ENCODE measurements at regions not wholly inside any gene's neighbourhood (a gene's known extent, or its start where the extent isn't known, plus 50 kb on each side); places are given as distances from the start of the nearest gene placed in this dataset.

DNA sequence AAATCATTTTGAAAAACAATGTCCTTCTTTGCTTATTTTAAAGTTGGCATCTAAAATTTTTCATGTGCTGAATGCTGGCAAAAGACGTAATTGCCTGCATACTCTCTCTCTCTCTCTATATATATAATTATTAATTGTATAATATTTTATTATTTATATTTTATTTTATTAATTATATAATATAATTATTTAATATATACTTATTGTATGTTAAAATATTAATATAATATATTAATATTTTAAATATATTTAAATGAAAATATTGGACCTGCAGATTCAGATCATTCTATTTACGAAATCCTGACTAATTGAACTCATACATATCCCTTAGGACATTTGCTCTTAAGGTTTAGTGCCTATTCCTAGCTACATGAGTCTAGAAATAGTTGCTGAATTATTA, 144.7 kb upstream of the VCX start:
- TF ChIP-seq, protein P1, sequence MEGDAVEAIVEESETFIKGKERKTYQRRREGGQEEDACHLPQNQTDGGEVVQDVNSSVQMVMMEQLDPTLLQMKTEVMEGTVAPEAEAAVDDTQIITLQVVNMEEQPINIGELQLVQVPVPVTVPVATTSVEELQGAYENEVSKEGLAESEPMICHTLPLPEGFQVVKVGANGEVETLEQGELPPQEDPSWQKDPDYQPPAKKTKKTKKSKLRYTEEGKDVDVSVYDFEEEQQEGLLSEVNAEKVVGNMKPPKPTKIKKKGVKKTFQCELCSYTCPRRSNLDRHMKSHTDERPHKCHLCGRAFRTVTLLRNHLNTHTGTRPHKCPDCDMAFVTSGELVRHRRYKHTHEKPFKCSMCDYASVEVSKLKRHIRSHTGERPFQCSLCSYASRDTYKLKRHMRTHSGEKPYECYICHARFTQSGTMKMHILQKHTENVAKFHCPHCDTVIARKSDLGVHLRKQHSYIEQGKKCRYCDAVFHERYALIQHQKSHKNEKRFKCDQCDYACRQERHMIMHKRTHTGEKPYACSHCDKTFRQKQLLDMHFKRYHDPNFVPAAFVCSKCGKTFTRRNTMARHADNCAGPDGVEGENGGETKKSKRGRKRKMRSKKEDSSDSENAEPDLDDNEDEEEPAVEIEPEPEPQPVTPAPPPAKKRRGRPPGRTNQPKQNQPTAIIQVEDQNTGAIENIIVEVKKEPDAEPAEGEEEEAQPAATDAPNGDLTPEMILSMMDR (IDR thresholded peaks at IDR 0.05), result no peak
- no peak for TF ChIP-seq EZH2 (IDR thresholded peaks at IDR 0.05; ENCODE audit: borderline replicate concordance, insufficient read depth, low read depth, low read length, poor library complexity, severe bottlenecking)
- no peak overlapping the region for H3K27ac Mint-ChIP-seq
- no peaks in the 10 kb centered on the region for H3K79me2 ChIP-seq (ENCODE audit: control insufficient read depth, insufficient read depth, low read length)
- H3K27ac ChIP-seq (ENCODE audit: low read length in 2 of 2), result no peak overlapping the region
- H3K4me3 ChIP-seq (ENCODE audit: control extremely low read depth in 1 of 5, extremely low read depth in 1 of 5, insufficient read depth in 1 of 5, low read depth in 2 of 5, low read length in 4 of 5), result no peak overlapping the region
- H3K4me1 ChIP-seq (ENCODE audit: control insufficient read depth in 2 of 2, insufficient read depth in 2 of 2, low read length in 2 of 2), result no peaks in the 10 kb centered on the region
- no peaks in the 10 kb centered on the region for H3K27me3 Mint-ChIP-seq
- H3K9me3 ChIP-seq (ENCODE audit: control extremely low read depth in 1 of 3, control insufficient read depth in 2 of 3, insufficient read depth in 1 of 3, low read length in 2 of 3), result no peaks in the 10 kb centered on the region
- no peak overlapping the region for H3K9ac ChIP-seq (ENCODE audit: low read length)
- no CpG with 5 or more reads among the region's 2 CpGs for WGBS (ENCODE audit: insufficient coverage)
- no peaks in the 10 kb centered on the region for H3K4me1 Mint-ChIP-seq
- CTCF ChIA-PET, result no interaction called here
- H2AFZ ChIP-seq (ENCODE audit: insufficient read depth, low read depth, low read length, poor library complexity, severe bottlenecking), result no peak overlapping the region
- POLR2A ChIA-PET, result no interaction called here
- intact Hi-C loops (cut with micrococcal nuclease), result no loop called here
- no peaks in the 10 kb centered on the region for H3K27me3 ChIP-seq (replicated peaks in 1 of 4; ENCODE audit: control extremely low read depth in 1 of 4, control insufficient read depth in 3 of 4, insufficient read depth in 4 of 4, low read length in 3 of 4)
- H3K9me3 Mint-ChIP-seq (ENCODE audit: insufficient read depth), result no peaks in the 10 kb centered on the region
- no peak overlapping the region for H3K4me3 Mint-ChIP-seq
- H3K36me3 ChIP-seq (replicated peaks in 1 of 2; ENCODE audit: control extremely low read depth in 1 of 2, control insufficient read depth in 1 of 2, extremely low read depth in 1 of 2, insufficient read depth in 2 of 2, low read length in 1 of 2), result no peaks in the 10 kb centered on the region
- H4K20me1 ChIP-seq (ENCODE audit: control insufficient read depth, insufficient read depth, low read length, poor library complexity, severe bottlenecking), result no peaks in the 10 kb centered on the region
- H3K4me2 ChIP-seq (replicated peaks; ENCODE audit: low read depth, low read length, poor library complexity, severe bottlenecking), result no peak overlapping the region
- no peak for ATAC-seq (ENCODE audit: low read depth)
- DNase-seq, result no peak

DNA sequence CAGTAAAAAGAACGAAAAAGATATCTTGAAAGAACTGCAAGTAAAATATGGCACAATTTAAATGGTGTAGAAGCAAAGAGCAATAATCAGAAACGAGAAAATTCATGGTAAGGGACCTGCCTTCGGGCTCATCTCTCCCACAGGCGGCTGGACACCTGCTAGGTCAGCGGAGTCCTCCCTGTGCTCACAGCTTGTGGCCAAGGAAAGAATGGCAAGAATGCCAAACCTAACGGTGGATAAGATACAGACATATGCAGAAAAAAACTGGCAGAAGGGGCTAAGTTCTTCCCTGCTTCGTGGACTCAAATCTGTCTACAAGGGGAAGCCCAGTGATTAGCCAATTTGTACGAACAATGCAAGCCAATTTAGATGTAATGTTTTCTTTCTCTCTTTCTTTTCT, 152.1 kb upstream of the VCX start:
- no peak overlapping the region for H2AFZ ChIP-seq (ENCODE audit: insufficient read depth, low read depth, low read length, poor library complexity, severe bottlenecking)
- Mint-ChIP-seq H3K9me3 (ENCODE audit: insufficient read depth) (peaks cover 2% of the 10 kb centered on the region), H3K27ac (no peak overlapping the region), H3K4me3 (no peak overlapping the region), H3K27me3 (no peaks in the 10 kb centered on the region), H3K4me1 (no peaks in the 10 kb centered on the region)
- ChIA-PET CTCF (no interaction called here), POLR2A (no interaction called here)
- TF ChIP-seq, protein P1 (IDR thresholded peaks at IDR 0.05), result no peak
- no peak for TF ChIP-seq EZH2 (IDR thresholded peaks at IDR 0.05; ENCODE audit: borderline replicate concordance, insufficient read depth, low read depth, low read length, poor library complexity, severe bottlenecking)
- H3K9me3 ChIP-seq (ENCODE audit: control extremely low read depth in 1 of 3, control insufficient read depth in 2 of 3, insufficient read depth in 1 of 3, low read length in 2 of 3), result no peaks in the 10 kb centered on the region
- H3K4me3 ChIP-seq (ENCODE audit: control extremely low read depth in 1 of 5, extremely low read depth in 1 of 5, insufficient read depth in 1 of 5, low read depth in 2 of 5, low read length in 4 of 5), result no peak overlapping the region
- DNase-seq (no peak), ATAC-seq (ENCODE audit: low read depth) (no peak)
- H4K20me1 ChIP-seq (ENCODE audit: control insufficient read depth, insufficient read depth, low read length, poor library complexity, severe bottlenecking), result no peaks in the 10 kb centered on the region
- no peak overlapping the region for H3K4me2 ChIP-seq (replicated peaks; ENCODE audit: low read depth, low read length, poor library complexity, severe bottlenecking)
- H3K27ac ChIP-seq (ENCODE audit: low read length in 2 of 2), result no peak overlapping the region
- WGBS (ENCODE audit: insufficient coverage), result 38% methylated on average over 5 of the region's 8 CpGs
- H3K36me3 ChIP-seq (replicated peaks in 1 of 2; ENCODE audit: control extremely low read depth in 1 of 2, control insufficient read depth in 1 of 2, extremely low read depth in 1 of 2, insufficient read depth in 2 of 2, low read length in 1 of 2), result no peaks in the 10 kb centered on the region
- intact Hi-C loops (cut with micrococcal nuclease), result no loop called here
- no peaks in the 10 kb centered on the region for H3K4me1 ChIP-seq (ENCODE audit: control insufficient read depth in 2 of 2, insufficient read depth in 2 of 2, low read length in 2 of 2)
- no peaks in the 10 kb centered on the region for H3K27me3 ChIP-seq (replicated peaks in 1 of 4; ENCODE audit: control extremely low read depth in 1 of 4, control insufficient read depth in 3 of 4, insufficient read depth in 4 of 4, low read length in 3 of 4)
- no peaks in the 10 kb centered on the region for H3K79me2 ChIP-seq (ENCODE audit: control insufficient read depth, insufficient read depth, low read length)
- no peak overlapping the region for H3K9ac ChIP-seq (ENCODE audit: low read length)

All from B cell (primary cell).